Endothelial cell (in vitro differentiated cells): ENCODE measurements at regions not wholly inside any gene's neighbourhood (a gene's known extent, or its start where the extent isn't known, plus 50 kb on each side); places are given as distances from the start of the nearest gene placed in this dataset.

Source experiments
- DNase-seq: peaks from one replicate; pipeline ENCODE4 v3.0.0; 2021; ENCODE audit warnings: low spot score
- H3K27ac Mint-ChIP-seq: one replicate; pipeline ENCODE4 v1.8.0; 2021; ENCODE audit warnings: mixed read lengths, inconsistent platforms; ENCODE audit not compliant: unreplicated experiment
- H3K27me3 Mint-ChIP-seq: one replicate; pipeline ENCODE4 v1.8.0; 2021; ENCODE audit warnings: mild to moderate bottlenecking, moderate library complexity, mixed read lengths, inconsistent platforms; ENCODE audit not compliant: unreplicated experiment
- H3K36me3 Mint-ChIP-seq: one replicate; pipeline ENCODE4 v1.8.0; 2021; ENCODE audit warnings: mild to moderate bottlenecking, low read depth, mixed read lengths, inconsistent platforms; ENCODE audit not compliant: unreplicated experiment
- H3K4me1 Mint-ChIP-seq: one replicate; pipeline ENCODE4 v1.8.0; 2021; ENCODE audit warnings: mild to moderate bottlenecking, mixed read lengths, inconsistent platforms; ENCODE audit not compliant: unreplicated experiment
- H3K4me3 Mint-ChIP-seq: one replicate; pipeline ENCODE4 v1.8.0; 2021; ENCODE audit warnings: mild to moderate bottlenecking, mixed read lengths, inconsistent platforms; ENCODE audit not compliant: unreplicated experiment
- H3K9me3 Mint-ChIP-seq: one replicate; pipeline ENCODE4 v1.8.0; 2021; ENCODE audit warnings: mixed read lengths, inconsistent platforms; ENCODE audit not compliant: unreplicated experiment
- CTCF ChIP-seq: fragments of 200-600 bp; sonication (generic); IDR thresholded peaks from one replicate; pipeline ENCODE4 v1.5.0; 2021; ENCODE audit warnings: antibody characterized with exemption; ENCODE audit not compliant: unreplicated experiment

GRCh38 chr2:139617747-139618146 lies 837.6 kb upstream of the NXPH2 start:
- Mint-ChIP-seq H3K4me1 (no peaks in the 10 kb centered on the region), H3K9me3 (no peaks in the 10 kb centered on the region), H3K4me3 (no peak overlapping the region), H3K27me3 (no peaks in the 10 kb centered on the region), H3K27ac (no peak overlapping the region), H3K36me3 (no peaks in the 10 kb centered on the region)
- TF ChIP-seq CTCF: no peak
- no peak for DNase-seq

- TF ChIP-seq CTCF: no peak
- Mint-ChIP-seq H3K27ac (no peak overlapping the region), H3K36me3 (no peaks in the 10 kb centered on the region), H3K9me3 (no peaks in the 10 kb centered on the region), H3K4me3 (no peak overlapping the region), H3K4me1 (no peaks in the 10 kb centered on the region), H3K27me3 (peaks cover 1% of the 10 kb centered on the region)
- DNase-seq: no peak
These were observed 833.1 kb upstream of the NXPH2 start for GRCh38 chr2:139613264-139613663.

- H3K4me1 Mint-ChIP-seq: no peaks in the 10 kb centered on the region
- no peaks in the 10 kb centered on the region for H3K36me3 Mint-ChIP-seq
- no peak overlapping the region for H3K4me3 Mint-ChIP-seq
- H3K9me3 Mint-ChIP-seq: no peaks in the 10 kb centered on the region
- H3K27ac Mint-ChIP-seq: no peak overlapping the region
- TF ChIP-seq CTCF: no peak
- H3K27me3 Mint-ChIP-seq: peaks cover 1% of the 10 kb centered on the region
- no peak for DNase-seq
These were observed 830.3 kb upstream of the NXPH2 start for GRCh38 chr2:139610512-139610911.

- no peak for TF ChIP-seq CTCF
- H3K9me3 Mint-ChIP-seq: no peaks in the 10 kb centered on the region
- no peak for DNase-seq
These were observed 828.9 kb upstream of the NXPH2 start for GRCh38 chr2:139609109-139609508.

GRCh38 chr2:139605668-139606067 lies 825.5 kb upstream of the NXPH2 start:
- Mint-ChIP-seq H3K4me3 (no peak overlapping the region), H3K27me3 (peaks cover 1% of the 10 kb centered on the region), H3K4me1 (no peaks in the 10 kb centered on the region), H3K9me3 (no peaks in the 10 kb centered on the region), H3K36me3 (no peaks in the 10 kb centered on the region), H3K27ac (no peak overlapping the region)
- no peak for TF ChIP-seq CTCF
- no peak for DNase-seq

More at GRCh38 chr2:139609109-139609508, 828.9 kb upstream of the NXPH2 start:
- Mint-ChIP-seq H3K4me1 (no peaks in the 10 kb centered on the region), H3K27me3 (peaks cover 1% of the 10 kb centered on the region), H3K36me3 (no peaks in the 10 kb centered on the region), H3K4me3 (no peak overlapping the region), H3K27ac (no peak overlapping the region)
